H1 (cell line): ENCODE measurements at regions not wholly inside any gene's neighbourhood (a gene's known extent, or its start where the extent isn't known, plus 50 kb on each side); places are given as distances from the start of the nearest gene placed in this dataset.

ENCODE experiments used
- CTCF ChIA-PET: fragments of 300-600 bp; sonication (Branson Sonifier 250); formaldehyde crosslinking; loops from one replicate; lab custom pipeline; 2021; ENCODE audit not compliant: partially characterized antibody; lab: Charles Lee
- POLR2A ChIA-PET: fragments of 300-600 bp; sonication (Branson Sonifier 250); formaldehyde crosslinking; loops from one replicate; lab custom pipeline; 2021; ENCODE audit warnings: inconsistent platforms; ENCODE audit not compliant: partially characterized antibody; lab: Charles Lee
- DNase-seq, 2 experiments: peaks; one replicate each; pipeline versions ENCODE4 v3.0.0 to v3.0.0-alpha.2; 2010 to 2022; ENCODE audit warnings: low spot score in 2 of 2, low read depth in 1 of 2, mixed read lengths in 1 of 2
- FAIRE-seq: peaks from 2 replicates; lab custom pipeline; 2011; peaks lifted over from hg19 to GRCh38; lab: Jason Lieb, UNC
- H2AFZ ChIP-seq: 2 replicates; pipeline ENCODE4 v1.8.1; 2012; ENCODE audit warnings: low read length, inconsistent platforms
- H2AK5ac ChIP-seq: 2 replicates; pipeline ENCODE4 v1.6.1; 2013; ENCODE audit warnings: low read depth, low read length
- H2BK120ac ChIP-seq: replicated peaks from 2 replicates; pipeline ENCODE3; 2013; ENCODE audit warnings: low read depth, low read length, inconsistent platforms
- H2BK12ac ChIP-seq: 2 replicates; pipeline ENCODE4 v1.6.1; 2013; ENCODE audit warnings: low read depth, low read length
- H2BK15ac ChIP-seq: 2 replicates; pipeline ENCODE4 v1.6.1; 2013; ENCODE audit warnings: low read length
- H2BK20ac ChIP-seq: 2 replicates; pipeline ENCODE4 v1.6.1; 2013; ENCODE audit warnings: low read length
- H2BK5ac ChIP-seq: 2 replicates; pipeline ENCODE4 v1.6.1; 2013; ENCODE audit warnings: low read depth, low read length
- H3K14ac ChIP-seq: 2 replicates; pipeline ENCODE4 v1.6.1; 2013; ENCODE audit warnings: inconsistent platforms; ENCODE audit not compliant: insufficient read length
- H3K18ac ChIP-seq: 2 replicates; pipeline ENCODE4 v1.6.1; 2013; ENCODE audit warnings: low read length; ENCODE audit errors: extremely low read depth
- H3K23ac ChIP-seq: 2 replicates; pipeline ENCODE4 v1.6.1; 2013; ENCODE audit warnings: inconsistent platforms; ENCODE audit not compliant: insufficient read length
- H3K23me2 ChIP-seq: 2 replicates; pipeline ENCODE4 v1.6.1; 2013; ENCODE audit warnings: low read depth, low read length
- H3K27ac ChIP-seq: 2 replicates; pipeline ENCODE4 v1.6.1; 2011; ENCODE audit warnings: low read depth, low read length, inconsistent platforms
- H3K27me3 ChIP-seq, 4 experiments: replicated peaks in 1 of 4; 1 replicate in 1 of 4; 2 replicates in 3 of 4; pipeline versions ENCODE4 v1.6.1 to v1.8.1; 2011 to 2013; ENCODE audit warnings: low read length in 3 of 4, mild to moderate bottlenecking in 3 of 4, inconsistent platforms in 2 of 4, mixed read lengths in 2 of 4, moderate library complexity in 1 of 4; ENCODE audit not compliant: control insufficient read depth in 3 of 4, insufficient read depth in 3 of 4; ENCODE audit errors: extremely low read depth in 1 of 4
- H3K36me3 ChIP-seq, 4 experiments: 2 replicates each; pipeline versions ENCODE4 v1.6.1 to v1.8.1; 2011 to 2013; ENCODE audit warnings: mild to moderate bottlenecking in 4 of 4, low read length in 3 of 4, moderate library complexity in 2 of 4, control low read depth in 1 of 4, inconsistent platforms in 1 of 4; ENCODE audit not compliant: insufficient read depth in 4 of 4, control insufficient read depth in 2 of 4
- H3K4ac ChIP-seq: replicated peaks from 2 replicates; pipeline ENCODE3; 2013; ENCODE audit warnings: low read length, low read depth, mixed read lengths, inconsistent platforms; ENCODE audit not compliant: insufficient read length
- H3K4me1 ChIP-seq, 4 experiments: replicated peaks in 1 of 4; 1 replicate in 1 of 4; 2 replicates in 3 of 4; pipeline versions ENCODE4 v1.6.1 to v1.8.1; 2011 to 2013; ENCODE audit warnings: low read length in 3 of 4, inconsistent platforms in 2 of 4, mixed read lengths in 1 of 4; ENCODE audit not compliant: insufficient read depth in 4 of 4, control insufficient read depth in 3 of 4
- H3K4me2 ChIP-seq, 2 experiments: 2 replicates each; pipeline versions ENCODE4 v1.6.1 to v1.8.1; 2011 to 2013; ENCODE audit warnings: low read depth in 2 of 2, low read length in 2 of 2, control low read depth in 1 of 2, inconsistent platforms in 1 of 2, mild to moderate bottlenecking in 1 of 2; ENCODE audit not compliant: insufficient read depth in 1 of 2
- H3K4me3 ChIP-seq, 4 experiments: fragments of 200-600, 300-600 bp in 1 of 4; sonication (generic), shearing (Covaris generic), sonication (Bioruptor Twin) in 1 of 4; 2 replicates each; pipeline versions ENCODE4 v1.5.1 to v1.8.1; 2011 to 2016; ENCODE audit warnings: low read length in 4 of 4, low read depth in 3 of 4, control low read depth in 2 of 4, inconsistent platforms in 2 of 4, mild to moderate bottlenecking in 2 of 4, mixed read lengths in 1 of 4, moderate library complexity in 1 of 4; ENCODE audit not compliant: insufficient read depth in 2 of 4; ENCODE audit errors: extremely low read depth in 1 of 4
- H3K56ac ChIP-seq: replicated peaks from 2 replicates; pipeline ENCODE3; 2013; ENCODE audit warnings: low read depth, mild to moderate bottlenecking, mixed read lengths, low read length, inconsistent platforms; ENCODE audit not compliant: insufficient read length
- H3K79me1 ChIP-seq: 2 replicates; pipeline ENCODE4 v1.6.1; 2013; ENCODE audit warnings: low read depth, low read length, control low read depth
- H3K79me2 ChIP-seq, 2 experiments: 2 replicates each; pipeline versions ENCODE4 v1.6.1 to v1.8.1; 2012 to 2013; ENCODE audit warnings: low read length in 2 of 2, mild to moderate bottlenecking in 2 of 2, inconsistent platforms in 1 of 2; ENCODE audit not compliant: insufficient read depth in 2 of 2, control insufficient read depth in 1 of 2
- H3K9ac ChIP-seq, 4 experiments: replicated peaks in 1 of 4; 1 replicate in 1 of 4; 2 replicates in 3 of 4; pipeline versions ENCODE4 v1.6.1 to v1.8.1; 2011 to 2013; ENCODE audit warnings: low read depth in 3 of 4, low read length in 3 of 4, control low read depth in 2 of 4, mild to moderate bottlenecking in 2 of 4, moderate library complexity in 2 of 4, inconsistent platforms in 1 of 4; ENCODE audit errors: extremely low read depth in 1 of 4
- H3K9me3 ChIP-seq, 2 experiments: 2 replicates each; pipeline versions ENCODE4 v1.6.1 to v1.8.1; 2012 to 2013; ENCODE audit warnings: mild to moderate bottlenecking in 2 of 2, moderate library complexity in 2 of 2, control low read depth in 1 of 2, inconsistent platforms in 1 of 2, low read depth in 1 of 2, low read length in 1 of 2, mixed read lengths in 1 of 2; ENCODE audit not compliant: insufficient read depth in 2 of 2
- H4K20me1 ChIP-seq, 2 experiments: replicated peaks in 1 of 2; 2 replicates each; pipeline versions ENCODE3 to v1.8.1; 2011 to 2013; ENCODE audit warnings: inconsistent platforms in 2 of 2, low read length in 2 of 2, mild to moderate bottlenecking in 1 of 2; ENCODE audit not compliant: insufficient read depth in 2 of 2, control insufficient read depth in 1 of 2
- H4K5ac ChIP-seq: 2 replicates; pipeline ENCODE4 v1.6.1; 2013; ENCODE audit warnings: low read length, low read depth, mixed read lengths, inconsistent platforms; ENCODE audit not compliant: insufficient read length
- H4K8ac ChIP-seq: 2 replicates; pipeline ENCODE4 v1.8.0; 2013; ENCODE audit warnings: mild to moderate bottlenecking, moderate library complexity, low read length, inconsistent platforms; ENCODE audit not compliant: insufficient read depth; ENCODE audit errors: extremely low read depth
- H4K91ac ChIP-seq: replicated peaks from 2 replicates; pipeline ENCODE3; 2013; ENCODE audit warnings: low read length, mixed read lengths, inconsistent platforms; ENCODE audit not compliant: insufficient read length
- CREB1 ChIP-seq: IDR thresholded peaks from 2 replicates; pipeline ENCODE4 v1.6.1; 2012; ENCODE audit warnings: inconsistent platforms
- E2F6 ChIP-seq: IDR thresholded peaks from 2 replicates; pipeline ENCODE4 v1.6.1; 2012; ENCODE audit warnings: inconsistent platforms
- GABPA ChIP-seq: IDR thresholded peaks from 2 replicates; pipeline ENCODE4 v1.6.1; 2011; ENCODE audit warnings: mild to moderate bottlenecking, low read length, moderate library complexity, borderline replicate concordance; ENCODE audit not compliant: insufficient read depth
- GTF2F1 ChIP-seq: IDR thresholded peaks from 2 replicates; pipeline ENCODE4 v1.6.1; 2012; ENCODE audit warnings: low read depth, low read length, improper control_type of control experiment, borderline replicate concordance
- MAFK ChIP-seq: IDR thresholded peaks from 2 replicates; pipeline ENCODE4 v1.6.1; 2012; ENCODE audit warnings: low read depth, mild to moderate bottlenecking, improper control_type of control experiment, low read length
- NANOG ChIP-seq: IDR thresholded peaks from 2 replicates; pipeline ENCODE4 v1.6.1; 2011; ENCODE audit warnings: low read length, low read depth, mild to moderate bottlenecking, inconsistent platforms; ENCODE audit not compliant: insufficient read depth, poor library complexity, severe bottlenecking
- POU5F1 ChIP-seq: IDR thresholded peaks from 2 replicates; pipeline ENCODE4 v1.6.1; 2011; ENCODE audit warnings: low read depth, mild to moderate bottlenecking, low read length, moderate library complexity
- SRF ChIP-seq: IDR thresholded peaks from 2 replicates; pipeline ENCODE4 v1.6.1; 2011; ENCODE audit warnings: mild to moderate bottlenecking, low read depth, low read length, moderate library complexity
- WGBS, 2 experiments: shearing (Covaris generic) in 1 of 2; methylation state at CpG; one replicate each; pipeline versions ENCODE4 v1.1.6 to v1.1.7; 2013 to 2015; ENCODE audit warnings: low lambda C conversion rate in 2 of 2, mixed read lengths in 2 of 2, inconsistent platforms in 1 of 2, low coverage in 1 of 2, missing lambda C conversion rate in 1 of 2; ENCODE audit not compliant: insufficient replicate concordance in 2 of 2, insufficient coverage in 1 of 2, insufficient read length in 1 of 2; ENCODE audit errors: extremely low coverage in 1 of 2, missing lambda C conversion rate in 1 of 2; 5-methylcytosine and 5-hydroxymethylcytosine counted together
- TF ChIP-seq, protein P1 (sequence below), 3 experiments: IDR thresholded peaks; 1 replicate in 2 of 3; 2 replicates in 1 of 3; pipeline versions ENCODE4 v1.5.1 to v1.6.1; 2011; ENCODE audit warnings: low read length in 3 of 3, mild to moderate bottlenecking in 3 of 3, inconsistent platforms in 2 of 3, low read depth in 1 of 3, moderate library complexity in 1 of 3; ENCODE audit not compliant: insufficient read depth in 1 of 3; ENCODE audit errors: control extremely low read depth in 1 of 3

GRCh38 chr9:108041551-108041950 lies 552.0 kb upstream of the KLF4 start:
- H2AK5ac ChIP-seq: no peak overlapping the region
- no peaks in the 10 kb centered on the region for H3K4me1 ChIP-seq
- TF ChIP-seq POU5F1 (no peak), SRF (no peak), E2F6 (no peak), MAFK (no peak), GABPA (no peak), NANOG (no peak), CREB1 (no peak), GTF2F1 (no peak)
- TF ChIP-seq, protein P1, sequence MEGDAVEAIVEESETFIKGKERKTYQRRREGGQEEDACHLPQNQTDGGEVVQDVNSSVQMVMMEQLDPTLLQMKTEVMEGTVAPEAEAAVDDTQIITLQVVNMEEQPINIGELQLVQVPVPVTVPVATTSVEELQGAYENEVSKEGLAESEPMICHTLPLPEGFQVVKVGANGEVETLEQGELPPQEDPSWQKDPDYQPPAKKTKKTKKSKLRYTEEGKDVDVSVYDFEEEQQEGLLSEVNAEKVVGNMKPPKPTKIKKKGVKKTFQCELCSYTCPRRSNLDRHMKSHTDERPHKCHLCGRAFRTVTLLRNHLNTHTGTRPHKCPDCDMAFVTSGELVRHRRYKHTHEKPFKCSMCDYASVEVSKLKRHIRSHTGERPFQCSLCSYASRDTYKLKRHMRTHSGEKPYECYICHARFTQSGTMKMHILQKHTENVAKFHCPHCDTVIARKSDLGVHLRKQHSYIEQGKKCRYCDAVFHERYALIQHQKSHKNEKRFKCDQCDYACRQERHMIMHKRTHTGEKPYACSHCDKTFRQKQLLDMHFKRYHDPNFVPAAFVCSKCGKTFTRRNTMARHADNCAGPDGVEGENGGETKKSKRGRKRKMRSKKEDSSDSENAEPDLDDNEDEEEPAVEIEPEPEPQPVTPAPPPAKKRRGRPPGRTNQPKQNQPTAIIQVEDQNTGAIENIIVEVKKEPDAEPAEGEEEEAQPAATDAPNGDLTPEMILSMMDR (IDR thresholded peaks at IDR 0.05; ENCODE audit: control extremely low read depth in 1 of 3, insufficient read depth in 1 of 3, low read depth in 1 of 3, low read length in 3 of 3): no peak
- H3K27me3 ChIP-seq: no peaks in the 10 kb centered on the region
- H2BK120ac ChIP-seq: no peak overlapping the region
- no peak for FAIRE-seq
- H2BK12ac ChIP-seq: no peak overlapping the region
- no peak overlapping the region for H3K4me3 ChIP-seq
- no peak overlapping the region; the same call in 1 of the 2 replicates for H2AFZ ChIP-seq
- H3K79me2 ChIP-seq: no peaks in the 10 kb centered on the region
- H4K20me1 ChIP-seq: no peaks in the 10 kb centered on the region
- no peaks in the 10 kb centered on the region for H3K9me3 ChIP-seq
- no peaks in the 10 kb centered on the region for H3K36me3 ChIP-seq
- no peak overlapping the region for H2BK5ac ChIP-seq
- no peak overlapping the region for H3K9ac ChIP-seq
- H4K91ac ChIP-seq: no peak overlapping the region
- H3K18ac ChIP-seq: no peak overlapping the region
- no peaks in the 10 kb centered on the region for H3K79me1 ChIP-seq
- no peak overlapping the region for H3K4me2 ChIP-seq
- H2BK15ac ChIP-seq: no peak overlapping the region
- WGBS, 2 experiments: 88% methylated on average over 1 of the region's 1 CpG; no CpG with 5 or more reads in 1 of the 2 experiments
- H4K5ac ChIP-seq: no peak overlapping the region
- ChIA-PET POLR2A (no interaction called here), CTCF (interaction anchor here (1.1 kb wide), 1 partner anchor 42 kb away, joined by 4 read pairs; no protein-coding TSS in a partner anchor)
- H4K8ac ChIP-seq: no peak overlapping the region
- no peak overlapping the region for H3K56ac ChIP-seq
- H3K14ac ChIP-seq: no peak overlapping the region
- H3K23me2 ChIP-seq: no peaks in the 10 kb centered on the region; the same call in 1 of the 2 replicates
- H3K23ac ChIP-seq: no peak overlapping the region
- no peak overlapping the region for H3K27ac ChIP-seq
- H3K4ac ChIP-seq: no peak overlapping the region
- no peak for DNase-seq
- no peak overlapping the region for H2BK20ac ChIP-seq
